Endothelial cell of umbilical vein (primary cell): ENCODE measurements at regions not wholly inside any gene's neighbourhood (a gene's known extent, or its start where the extent isn't known, plus 50 kb on each side); places are given as distances from the start of the nearest gene placed in this dataset.

Experiments
- BruUV-seq: library from RNA; stranded (reverse); fragments of 400-500 nt; replicated peaks from 2 replicates; lab custom pipeline; 2021; lab: Mats Ljungman, UMichigan
- CTCF ChIA-PET: fragments of 300-600, 350-600 bp; sonication (Branson Sonifier 250); formaldehyde crosslinking; loops from one replicate; lab custom pipeline; 2021; ENCODE audit warnings: antibody characterized with exemption, inconsistent platforms; lab: Charles Lee
- POLR2A ChIA-PET: fragments of 300-600, 350-600 bp; sonication (Branson Sonifier 250); formaldehyde crosslinking; loops from one replicate; lab custom pipeline; 2021; ENCODE audit warnings: antibody characterized with exemption, inconsistent platforms; lab: Charles Lee
- DNase-seq: peaks from one replicate; pipeline ENCODE4 v3.0.0-alpha.2; 2011; ENCODE audit warnings: low read depth, low spot score
- FAIRE-seq: peaks from 2 replicates; lab custom pipeline; 2011; peaks lifted over from hg19 to GRCh38; lab: Jason Lieb, UNC
- H2AFZ ChIP-seq: 2 replicates; pipeline ENCODE4 v1.6.0; 2012; ENCODE audit warnings: low read depth, low read length, control low read depth, inconsistent platforms
- H3K27ac ChIP-seq: 2 replicates; pipeline ENCODE4 v1.5.1; 2011; ENCODE audit warnings: low read depth, mild to moderate bottlenecking, control low read depth, low read length, moderate library complexity; ENCODE audit not compliant: insufficient read depth
- H3K27me3 ChIP-seq, 2 experiments: 2 replicates each; pipeline versions ENCODE4 v1.6.0 to v1.6.1; 2011; ENCODE audit warnings: low read length in 2 of 2, mixed read lengths in 1 of 2; ENCODE audit not compliant: control insufficient read depth in 2 of 2, insufficient read depth in 2 of 2
- H3K36me3 ChIP-seq, 2 experiments: 2 replicates in 1 of 2; 3 replicates in 1 of 2; pipeline ENCODE4 v1.5.1; 2011; ENCODE audit warnings: low read length in 2 of 2, mild to moderate bottlenecking in 1 of 2, moderate library complexity in 1 of 2; ENCODE audit not compliant: control insufficient read depth in 2 of 2, insufficient read depth in 2 of 2; ENCODE audit errors: extremely low read depth in 1 of 2
- H3K4me1 ChIP-seq: 3 replicates; pipeline ENCODE4 v1.5.1; 2011; ENCODE audit warnings: mild to moderate bottlenecking, low read length; ENCODE audit not compliant: control insufficient read depth, insufficient read depth; ENCODE audit errors: extremely low read depth
- H3K4me2 ChIP-seq: 2 replicates; pipeline ENCODE4 v1.6.1; 2011; ENCODE audit warnings: low read length, control low read depth, mixed read lengths; ENCODE audit not compliant: insufficient read depth
- H3K4me3 ChIP-seq, 3 experiments: fragments of 200-600 bp in 1 of 3; sonication (generic), shearing (Covaris generic) in 1 of 3; replicated peaks in 1 of 3; 2 replicates each; pipeline ENCODE4 v1.5.1; 2011 to 2016; ENCODE audit warnings: control low read depth in 3 of 3, low read length in 3 of 3, mild to moderate bottlenecking in 2 of 3, inconsistent platforms in 1 of 3, low read depth in 1 of 3, moderate library complexity in 1 of 3; ENCODE audit not compliant: insufficient read depth in 1 of 3
- H3K79me2 ChIP-seq: 2 replicates; pipeline ENCODE4 v1.6.0; 2012; ENCODE audit warnings: low read length, inconsistent platforms; ENCODE audit not compliant: control insufficient read depth, insufficient read depth
- H3K9ac ChIP-seq: replicated peaks from 2 replicates; pipeline ENCODE3; 2011; ENCODE audit warnings: low read length, control low read depth; ENCODE audit not compliant: insufficient read depth; ENCODE audit errors: extremely low read depth
- H3K9me1 ChIP-seq: replicated peaks from 3 replicates; pipeline ENCODE4 v1.6.0; 2011; ENCODE audit warnings: mild to moderate bottlenecking, low read length; ENCODE audit not compliant: control insufficient read depth, insufficient read depth; ENCODE audit errors: extremely low read depth
- H3K9me3 ChIP-seq: replicated peaks from 2 replicates; pipeline ENCODE4 v1.5.1; 2012; ENCODE audit warnings: low read length, inconsistent platforms; ENCODE audit not compliant: control insufficient read depth, insufficient read depth
- H4K20me1 ChIP-seq: replicated peaks from 2 replicates; pipeline ENCODE3; 2011; ENCODE audit warnings: mild to moderate bottlenecking, low read length; ENCODE audit not compliant: control insufficient read depth, insufficient read depth; ENCODE audit errors: extremely low read depth
- EZH2 ChIP-seq: IDR thresholded peaks from 2 replicates; pipeline ENCODE4 v1.6.1; 2012; ENCODE audit warnings: borderline replicate concordance, low read depth, mild to moderate bottlenecking, moderate library complexity, low read length, inconsistent platforms; ENCODE audit not compliant: severe bottlenecking
- FOS ChIP-seq: IDR thresholded peaks from 2 replicates; pipeline ENCODE4 v1.6.1; 2011; ENCODE audit warnings: mild to moderate bottlenecking, low read length, moderate library complexity, borderline replicate concordance; ENCODE audit not compliant: insufficient read depth
- GATA2 ChIP-seq: IDR thresholded peaks from 2 replicates; pipeline ENCODE4 v1.7.0; 2011; ENCODE audit warnings: low read depth, mild to moderate bottlenecking, moderate library complexity, mixed read lengths, low read length; ENCODE audit not compliant: insufficient read length, insufficient read depth
- JUN ChIP-seq: IDR thresholded peaks from 2 replicates; pipeline ENCODE4 v1.6.1; 2011; ENCODE audit warnings: borderline replicate concordance, low read depth; ENCODE audit not compliant: insufficient read length, insufficient read depth
- MYC ChIP-seq: IDR thresholded peaks from one replicate; pipeline ENCODE4 v1.6.1; 2011; ENCODE audit warnings: mild to moderate bottlenecking, low read depth, low read length
- POLR2A ChIP-seq: IDR thresholded peaks from 2 replicates; pipeline ENCODE4 v1.6.1; 2012; ENCODE audit warnings: low read depth, mild to moderate bottlenecking, control low read depth, low read length
- POLR2AphosphoS5 ChIP-seq: IDR thresholded peaks from 2 replicates; pipeline ENCODE4 v1.6.1; 2012; ENCODE audit warnings: low read depth, mild to moderate bottlenecking, control low read depth, low read length, moderate library complexity; ENCODE audit not compliant: insufficient read depth
- dilution Hi-C: fragments of 300-500 bp; cut with MboI; formaldehyde crosslinking; loops from one replicate; pipeline ENCODE4 v1.15.0; 2019; ENCODE audit warnings: low sequenced_read_pairs; ENCODE audit not compliant: extremely low pct_ligation_motif_present
- intact Hi-C: fragments of 100-400 bp; cut with micrococcal nuclease; formaldehyde crosslinking; loops from one replicate; pipeline ENCODE4 v1.10.0; 2022
- TF ChIP-seq, protein P1 (sequence below), 2 donors: IDR thresholded peaks; 1 replicate in 1 of 2; 2 replicates in 1 of 2; pipeline ENCODE4 v1.5.1; 2011; ENCODE audit warnings: low read length in 2 of 2, mild to moderate bottlenecking in 2 of 2, moderate library complexity in 2 of 2, control low read depth in 1 of 2, inconsistent platforms in 1 of 2, low read depth in 1 of 2; ENCODE audit not compliant: insufficient read depth in 1 of 2; ENCODE audit errors: extremely low read depth in 1 of 2
- TF ChIP-seq, protein P2 (sequence below): IDR thresholded peaks from 2 replicates; pipeline ENCODE4 v1.6.1; 2011; ENCODE audit not compliant: insufficient read depth, insufficient read length

DNA sequence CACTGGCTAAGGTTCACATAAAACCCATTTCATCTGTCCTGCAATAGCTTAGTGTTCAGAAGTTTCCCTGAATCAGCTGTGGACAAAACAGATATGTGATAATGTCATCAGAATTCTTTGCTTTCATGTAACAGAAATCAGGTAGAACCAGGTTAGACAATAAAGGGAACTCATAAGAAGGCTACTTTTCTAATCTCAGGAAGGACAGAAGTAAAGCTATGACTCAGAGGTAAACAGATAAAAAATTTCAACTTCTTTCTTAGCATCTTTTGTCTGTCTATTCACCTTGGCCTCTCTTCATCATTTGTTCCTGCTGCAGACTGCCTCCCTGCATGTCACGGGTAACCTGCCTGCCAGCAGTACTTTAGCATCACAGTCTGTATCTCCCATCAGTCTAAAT, 643.1 kb downstream of the MECOM start:
- H3K4me3 ChIP-seq: no peak overlapping the region
- intact Hi-C loops: no loop called here
- H3K79me2 ChIP-seq: no peaks in the 10 kb centered on the region
- FAIRE-seq: no peak
- DNase-seq: no peak
- H4K20me1 ChIP-seq: no peaks in the 10 kb centered on the region
- CTCF ChIA-PET: interaction anchor here (0.5 to 1.2 kb wide), 5 partner anchors 20 to 155 kb away, joined by 3 read pairs; no protein-coding TSS in a partner anchor
- H3K4me2 ChIP-seq: no peak overlapping the region
- no peaks in the 10 kb centered on the region for H3K36me3 ChIP-seq
- no peak overlapping the region for H3K9ac ChIP-seq
- no peak overlapping the region for H3K27ac ChIP-seq
- H3K9me1 ChIP-seq: no peaks in the 10 kb centered on the region
- H2AFZ ChIP-seq: no peak overlapping the region
- POLR2A ChIA-PET: no interaction called here
- dilution Hi-C loops: no loop called here
- no peaks in the 10 kb centered on the region for H3K9me3 ChIP-seq
- H3K27me3 ChIP-seq: no peaks in the 10 kb centered on the region
- no peaks in the 10 kb centered on the region for H3K4me1 ChIP-seq
- TF ChIP-seq MYC (no peak), FOS (no peak), EZH2 (no peak), JUN (no peak), POLR2A (no peak), GATA2 (no peak), POLR2AphosphoS5 (no peak)
- TF ChIP-seq, protein P1, sequence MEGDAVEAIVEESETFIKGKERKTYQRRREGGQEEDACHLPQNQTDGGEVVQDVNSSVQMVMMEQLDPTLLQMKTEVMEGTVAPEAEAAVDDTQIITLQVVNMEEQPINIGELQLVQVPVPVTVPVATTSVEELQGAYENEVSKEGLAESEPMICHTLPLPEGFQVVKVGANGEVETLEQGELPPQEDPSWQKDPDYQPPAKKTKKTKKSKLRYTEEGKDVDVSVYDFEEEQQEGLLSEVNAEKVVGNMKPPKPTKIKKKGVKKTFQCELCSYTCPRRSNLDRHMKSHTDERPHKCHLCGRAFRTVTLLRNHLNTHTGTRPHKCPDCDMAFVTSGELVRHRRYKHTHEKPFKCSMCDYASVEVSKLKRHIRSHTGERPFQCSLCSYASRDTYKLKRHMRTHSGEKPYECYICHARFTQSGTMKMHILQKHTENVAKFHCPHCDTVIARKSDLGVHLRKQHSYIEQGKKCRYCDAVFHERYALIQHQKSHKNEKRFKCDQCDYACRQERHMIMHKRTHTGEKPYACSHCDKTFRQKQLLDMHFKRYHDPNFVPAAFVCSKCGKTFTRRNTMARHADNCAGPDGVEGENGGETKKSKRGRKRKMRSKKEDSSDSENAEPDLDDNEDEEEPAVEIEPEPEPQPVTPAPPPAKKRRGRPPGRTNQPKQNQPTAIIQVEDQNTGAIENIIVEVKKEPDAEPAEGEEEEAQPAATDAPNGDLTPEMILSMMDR (IDR thresholded peaks at IDR 0.05; ENCODE audit: extremely low read depth in 1 of 2, insufficient read depth in 1 of 2, low read depth in 1 of 2, low read length in 2 of 2): no peak
- TF ChIP-seq, protein P2, sequence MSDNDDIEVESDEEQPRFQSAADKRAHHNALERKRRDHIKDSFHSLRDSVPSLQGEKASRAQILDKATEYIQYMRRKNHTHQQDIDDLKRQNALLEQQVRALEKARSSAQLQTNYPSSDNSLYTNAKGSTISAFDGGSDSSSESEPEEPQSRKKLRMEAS: no peak
- no TSS peak for BruUV-seq
